ENCODE measurements at regions not wholly inside any gene's neighbourhood (a gene's known extent, or its start where the extent isn't known, plus 50 kb on each side); places are given as distances from the start of the nearest gene placed in this dataset.

GRCh38 chrX:114046695-114047279, 537.1 kb upstream of the HTR2C start:
- TF ChIP-seq POLR2A (IDR thresholded peaks at IDR 0.05) = no peak
- TF ChIP-seq CTCF (IDR thresholded peaks at IDR 0.05) = no peak
